Fibroblast of lung (primary cell): ENCODE measurements at regions not wholly inside any gene's neighbourhood (a gene's known extent, or its start where the extent isn't known, plus 50 kb on each side); places are given as distances from the start of the nearest gene placed in this dataset.

Experiments used
- EZH2 ChIP-seq: IDR thresholded peaks from 2 replicates; pipeline ENCODE4 v1.5.1; 2012; ENCODE audit warnings: low read length, control low read depth, mild to moderate bottlenecking; ENCODE audit errors: missing control alignments
- TF ChIP-seq, protein P1 (sequence below), 2 donors: IDR thresholded peaks in 1 of 2; conservative IDR thresholded peaks in 1 of 2; 1 replicate in 1 of 2; 2 replicates in 1 of 2; pipeline ENCODE4 v1.5.1; 2011 to 2012; ENCODE audit warnings: low read length in 2 of 2, control low read depth in 1 of 2, inconsistent platforms in 1 of 2, low read depth in 1 of 2, mild to moderate bottlenecking in 1 of 2

DNA sequence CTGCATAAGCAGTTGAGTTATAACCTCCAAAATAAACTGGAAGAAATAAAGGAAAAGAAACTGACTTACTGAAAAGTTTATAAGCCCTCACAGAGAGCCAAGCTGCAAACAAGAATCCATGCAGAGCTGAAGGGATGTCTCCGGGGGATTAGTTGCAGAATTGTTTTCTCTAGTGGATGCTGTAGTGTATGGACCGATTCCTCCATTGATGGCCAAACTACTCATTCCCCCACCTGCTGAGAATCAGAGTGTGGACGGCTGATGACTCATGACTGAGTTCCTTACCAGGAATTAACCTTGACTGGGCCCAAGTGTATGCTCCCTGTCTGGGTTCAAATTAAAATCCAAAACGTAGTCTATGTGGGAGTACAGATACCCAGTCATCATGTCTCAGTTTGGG is 93.9 kb upstream of the CDH8 start:
- TF ChIP-seq, protein P1, sequence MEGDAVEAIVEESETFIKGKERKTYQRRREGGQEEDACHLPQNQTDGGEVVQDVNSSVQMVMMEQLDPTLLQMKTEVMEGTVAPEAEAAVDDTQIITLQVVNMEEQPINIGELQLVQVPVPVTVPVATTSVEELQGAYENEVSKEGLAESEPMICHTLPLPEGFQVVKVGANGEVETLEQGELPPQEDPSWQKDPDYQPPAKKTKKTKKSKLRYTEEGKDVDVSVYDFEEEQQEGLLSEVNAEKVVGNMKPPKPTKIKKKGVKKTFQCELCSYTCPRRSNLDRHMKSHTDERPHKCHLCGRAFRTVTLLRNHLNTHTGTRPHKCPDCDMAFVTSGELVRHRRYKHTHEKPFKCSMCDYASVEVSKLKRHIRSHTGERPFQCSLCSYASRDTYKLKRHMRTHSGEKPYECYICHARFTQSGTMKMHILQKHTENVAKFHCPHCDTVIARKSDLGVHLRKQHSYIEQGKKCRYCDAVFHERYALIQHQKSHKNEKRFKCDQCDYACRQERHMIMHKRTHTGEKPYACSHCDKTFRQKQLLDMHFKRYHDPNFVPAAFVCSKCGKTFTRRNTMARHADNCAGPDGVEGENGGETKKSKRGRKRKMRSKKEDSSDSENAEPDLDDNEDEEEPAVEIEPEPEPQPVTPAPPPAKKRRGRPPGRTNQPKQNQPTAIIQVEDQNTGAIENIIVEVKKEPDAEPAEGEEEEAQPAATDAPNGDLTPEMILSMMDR (conservative IDR thresholded peaks at IDR 0.05 in 1 of 2, IDR thresholded peaks at IDR 0.05 in 1 of 2; ENCODE audit: low read depth in 1 of 2, low read length in 2 of 2) = no peak
- TF ChIP-seq EZH2 = no peak
